GM10266 (cell line): ENCODE measurements at regions not wholly inside any gene's neighbourhood (a gene's known extent, or its start where the extent isn't known, plus 50 kb on each side); places are given as distances from the start of the nearest gene placed in this dataset.

Source experiments
- DNase-seq: peaks from one replicate; pipeline ENCODE4 v3.0.0; 2012; ENCODE audit errors: extremely low spot score
- TF ChIP-seq, protein P1 (sequence below): IDR thresholded peaks from 2 replicates; pipeline ENCODE4 v1.5.1; 2012; ENCODE audit warnings: mild to moderate bottlenecking, low read depth; ENCODE audit not compliant: control insufficient read depth, insufficient read depth; ENCODE audit errors: missing control alignments

GRCh38 chr15:77790481-77790880, 157.8 kb upstream of the LINGO1 start:
- TF ChIP-seq, protein P1, sequence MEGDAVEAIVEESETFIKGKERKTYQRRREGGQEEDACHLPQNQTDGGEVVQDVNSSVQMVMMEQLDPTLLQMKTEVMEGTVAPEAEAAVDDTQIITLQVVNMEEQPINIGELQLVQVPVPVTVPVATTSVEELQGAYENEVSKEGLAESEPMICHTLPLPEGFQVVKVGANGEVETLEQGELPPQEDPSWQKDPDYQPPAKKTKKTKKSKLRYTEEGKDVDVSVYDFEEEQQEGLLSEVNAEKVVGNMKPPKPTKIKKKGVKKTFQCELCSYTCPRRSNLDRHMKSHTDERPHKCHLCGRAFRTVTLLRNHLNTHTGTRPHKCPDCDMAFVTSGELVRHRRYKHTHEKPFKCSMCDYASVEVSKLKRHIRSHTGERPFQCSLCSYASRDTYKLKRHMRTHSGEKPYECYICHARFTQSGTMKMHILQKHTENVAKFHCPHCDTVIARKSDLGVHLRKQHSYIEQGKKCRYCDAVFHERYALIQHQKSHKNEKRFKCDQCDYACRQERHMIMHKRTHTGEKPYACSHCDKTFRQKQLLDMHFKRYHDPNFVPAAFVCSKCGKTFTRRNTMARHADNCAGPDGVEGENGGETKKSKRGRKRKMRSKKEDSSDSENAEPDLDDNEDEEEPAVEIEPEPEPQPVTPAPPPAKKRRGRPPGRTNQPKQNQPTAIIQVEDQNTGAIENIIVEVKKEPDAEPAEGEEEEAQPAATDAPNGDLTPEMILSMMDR, result no peak

GRCh38 chr15:77786956-77787355, 154.2 kb upstream of the LINGO1 start:
- no peak for DNase-seq
- TF ChIP-seq, protein P1, result no peak

More at GRCh38 chr15:77790481-77790880, 157.8 kb upstream of the LINGO1 start:
- DNase-seq, result no peak

DNA sequence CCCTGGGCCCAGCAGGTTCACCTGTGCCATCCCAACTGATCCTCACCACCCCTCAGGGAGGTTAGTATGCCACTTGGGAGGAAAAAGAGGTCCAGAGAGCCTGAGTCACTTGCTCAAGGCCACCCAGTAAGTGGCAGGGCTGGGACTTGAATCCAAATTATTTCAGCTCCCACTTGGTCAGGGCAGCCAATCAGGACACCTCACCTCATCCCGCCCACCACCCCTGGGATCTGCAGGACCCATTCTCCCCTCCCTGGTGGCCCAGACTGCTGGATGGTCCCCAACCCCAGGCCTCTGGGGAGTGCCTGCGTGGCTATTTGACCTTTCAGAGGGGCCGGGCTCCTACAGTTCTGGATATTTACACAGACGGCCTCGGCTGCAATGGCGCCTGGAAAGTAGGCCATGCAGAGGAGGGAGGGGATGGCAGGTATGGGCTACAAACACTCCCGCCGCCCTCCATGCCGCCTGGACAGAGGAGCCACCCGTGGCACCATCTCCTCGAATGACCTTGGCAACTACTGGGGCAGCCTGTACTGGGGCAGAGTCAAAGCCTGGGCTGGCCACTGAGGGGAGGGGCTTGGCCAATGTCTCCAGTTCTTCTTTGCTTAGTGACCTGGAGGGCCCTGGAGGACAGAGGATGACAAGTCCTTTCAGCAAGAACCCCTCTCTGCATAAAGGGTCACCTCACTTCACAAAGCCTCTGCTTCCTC, 153.6 kb upstream of the LINGO1 start:
- TF ChIP-seq, protein P1, result no peak
- no peak for DNase-seq

- TF ChIP-seq, protein P1, result peak; percentile 38
- peak; percentile 58 for DNase-seq
Observed at GRCh38 chr15:77784361-77785292, 151.9 kb upstream of the LINGO1 start.

GRCh38 chr15:77783636-77784035, 150.9 kb upstream of the LINGO1 start:
- no peak for DNase-seq
- TF ChIP-seq, protein P1, result no peak

DNA sequence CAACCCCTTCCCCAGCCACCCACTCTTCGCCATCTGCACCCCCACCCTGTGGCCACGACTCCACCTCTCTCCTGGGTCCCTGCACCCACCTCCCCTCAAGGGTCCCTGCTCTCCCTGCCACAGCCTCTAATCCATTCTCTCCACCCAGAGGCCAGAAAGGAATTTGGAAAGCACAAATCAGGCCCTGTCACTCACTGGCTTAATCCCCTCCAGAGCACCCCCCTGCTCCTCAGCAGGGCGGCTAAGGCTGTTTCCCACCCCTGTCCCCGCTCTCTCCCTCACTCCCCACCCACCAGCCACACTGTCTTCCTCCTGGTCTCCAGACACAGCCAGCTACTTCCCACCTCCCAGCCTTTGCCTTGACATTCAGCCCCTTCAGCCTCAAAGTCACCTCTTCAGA, 150.0 kb upstream of the LINGO1 start:
- DNase-seq, result no peak
- TF ChIP-seq, protein P1, result no peak

DNA sequence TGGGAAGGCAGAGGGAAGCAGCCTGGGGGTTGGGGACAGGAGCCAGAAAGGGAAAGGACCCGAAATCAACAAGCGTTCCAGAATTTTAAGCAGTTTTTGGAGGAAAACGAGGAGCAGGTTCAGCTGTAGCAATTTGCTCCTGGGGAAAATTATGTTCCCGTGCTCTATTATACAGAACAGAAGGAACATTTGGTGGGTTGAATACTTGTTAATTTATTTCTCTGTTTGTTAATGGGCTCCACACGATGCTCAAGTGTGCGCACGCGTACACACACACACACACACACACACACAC, 149.2 kb upstream of the LINGO1 start:
- TF ChIP-seq, protein P1, result no peak
- no peak for DNase-seq
